Mucosa of rectum (tissue), 2 donors: ENCODE measurements at regions not wholly inside any gene's neighbourhood (a gene's known extent, or its start where the extent isn't known, plus 50 kb on each side); places are given as distances from the start of the nearest gene placed in this dataset.

Source experiments
- H3K27ac ChIP-seq, 2 donors: one replicate each; pipeline ENCODE4 v1.7.0; 2013; ENCODE audit warnings: inconsistent platforms in 2 of 2, low read depth in 2 of 2, low read length in 2 of 2
- H3K27me3 ChIP-seq, 2 donors: one replicate each; pipeline ENCODE4 v1.7.0; 2013; ENCODE audit warnings: low read length in 2 of 2; ENCODE audit not compliant: control insufficient read depth in 2 of 2, insufficient read depth in 2 of 2
- H3K36me3 ChIP-seq, 2 donors: one replicate each; pipeline ENCODE4 v1.7.0; 2013; ENCODE audit warnings: low read length in 2 of 2; ENCODE audit not compliant: control insufficient read depth in 2 of 2, insufficient read depth in 2 of 2
- H3K4me1 ChIP-seq, 2 donors: one replicate each; pipeline ENCODE4 v1.7.0; 2013; ENCODE audit warnings: low read length in 2 of 2, mild to moderate bottlenecking in 1 of 2; ENCODE audit not compliant: control insufficient read depth in 2 of 2, insufficient read depth in 2 of 2
- H3K4me3 ChIP-seq, 2 donors: one replicate each; pipeline ENCODE4 v1.7.0; 2013; ENCODE audit warnings: low read length in 2 of 2
- H3K9ac ChIP-seq, 2 donors: one replicate each; pipeline ENCODE4 v1.7.0; 2013; ENCODE audit warnings: low read length in 2 of 2, low read depth in 1 of 2, mild to moderate bottlenecking in 1 of 2
- H3K9me3 ChIP-seq, 2 donors: one replicate each; pipeline ENCODE4 v1.7.0; 2013; ENCODE audit warnings: low read length in 2 of 2; ENCODE audit not compliant: control insufficient read depth in 2 of 2
- donor health status: healthy.
- donor health status: Normal muscosa, but diverticular disease.

DNA sequence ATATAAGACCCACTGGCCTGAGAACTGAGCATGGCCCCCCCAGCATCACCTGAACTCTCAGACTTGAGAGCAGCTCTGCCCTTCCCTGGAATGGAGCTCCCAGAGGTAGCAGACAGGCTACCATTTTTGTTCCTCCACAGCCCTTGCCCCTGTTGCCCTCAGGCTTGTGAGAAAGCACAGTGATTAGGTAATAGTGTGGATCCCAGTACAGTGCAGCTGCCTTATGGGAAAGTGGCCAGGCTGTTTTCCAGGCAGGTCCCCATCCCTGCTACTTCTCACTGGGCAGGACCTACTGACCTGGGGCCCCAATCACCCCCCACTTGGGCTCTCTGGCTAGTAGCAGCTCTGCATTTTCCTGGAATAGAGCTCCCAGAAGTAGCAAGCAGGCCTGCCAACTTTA is 834.0 kb downstream of the DACH1 start:
- H3K9me3 ChIP-seq: no peaks in the 10 kb centered on the region
- H3K36me3 ChIP-seq: no peaks in the 10 kb centered on the region
- H3K9ac ChIP-seq: no peak overlapping the region
- no peak overlapping the region for H3K27ac ChIP-seq
- no peak overlapping the region for H3K4me3 ChIP-seq
- no peaks in the 10 kb centered on the region for H3K4me1 ChIP-seq
- no peaks in the 10 kb centered on the region for H3K27me3 ChIP-seq

DNA sequence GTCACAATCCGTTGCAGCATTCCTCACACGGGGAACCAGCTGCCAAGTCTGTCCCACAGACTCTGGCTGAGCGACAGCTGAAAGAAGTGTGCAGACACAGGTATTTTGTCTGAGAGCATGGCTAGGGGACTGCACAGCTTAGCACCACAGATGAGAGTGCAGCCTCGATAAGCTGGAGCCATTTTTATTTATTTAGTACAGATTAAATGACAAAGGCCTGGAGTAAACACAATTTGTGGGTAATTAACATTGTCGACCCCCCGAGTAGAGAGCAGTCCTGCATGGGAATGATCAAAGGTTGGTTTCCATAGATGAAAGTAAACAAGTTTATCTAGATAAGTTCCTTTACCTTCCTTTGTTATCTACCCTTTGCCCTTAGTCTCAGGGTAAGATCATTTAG is 836.2 kb downstream of the DACH1 start:
- H3K4me3 ChIP-seq: no peak overlapping the region
- H3K27ac ChIP-seq: no peak overlapping the region
- H3K27me3 ChIP-seq: no peaks in the 10 kb centered on the region
- H3K4me1 ChIP-seq: no peaks in the 10 kb centered on the region
- no peaks in the 10 kb centered on the region for H3K36me3 ChIP-seq
- H3K9me3 ChIP-seq: no peaks in the 10 kb centered on the region
- no peak overlapping the region for H3K9ac ChIP-seq

DNA sequence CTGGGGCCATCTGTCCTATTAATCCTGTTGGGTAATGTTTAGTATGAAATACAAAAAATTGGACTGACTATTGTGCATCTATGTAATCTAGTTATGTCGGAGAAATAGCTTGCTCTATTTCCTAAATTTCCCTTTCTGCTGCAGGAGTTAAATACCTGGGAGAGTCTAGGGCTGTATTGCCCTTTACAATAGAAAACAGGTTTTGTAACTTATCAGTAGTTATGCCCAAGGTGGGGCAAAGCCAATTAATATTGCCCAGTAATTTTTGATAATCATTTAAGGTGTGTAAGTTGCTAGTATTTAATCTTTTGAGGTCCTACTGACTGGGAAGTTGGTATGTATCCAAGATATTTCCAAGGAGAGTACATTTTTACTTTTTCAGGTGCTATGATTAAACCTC is 838.1 kb downstream of the DACH1 start:
- H3K4me1 ChIP-seq: no peaks in the 10 kb centered on the region
- H3K36me3 ChIP-seq: no peaks in the 10 kb centered on the region
- no peaks in the 10 kb centered on the region for H3K9me3 ChIP-seq
- no peak overlapping the region for H3K4me3 ChIP-seq
- no peak overlapping the region for H3K27ac ChIP-seq
- H3K9ac ChIP-seq: no peak overlapping the region
- H3K27me3 ChIP-seq: no peaks in the 10 kb centered on the region

DNA sequence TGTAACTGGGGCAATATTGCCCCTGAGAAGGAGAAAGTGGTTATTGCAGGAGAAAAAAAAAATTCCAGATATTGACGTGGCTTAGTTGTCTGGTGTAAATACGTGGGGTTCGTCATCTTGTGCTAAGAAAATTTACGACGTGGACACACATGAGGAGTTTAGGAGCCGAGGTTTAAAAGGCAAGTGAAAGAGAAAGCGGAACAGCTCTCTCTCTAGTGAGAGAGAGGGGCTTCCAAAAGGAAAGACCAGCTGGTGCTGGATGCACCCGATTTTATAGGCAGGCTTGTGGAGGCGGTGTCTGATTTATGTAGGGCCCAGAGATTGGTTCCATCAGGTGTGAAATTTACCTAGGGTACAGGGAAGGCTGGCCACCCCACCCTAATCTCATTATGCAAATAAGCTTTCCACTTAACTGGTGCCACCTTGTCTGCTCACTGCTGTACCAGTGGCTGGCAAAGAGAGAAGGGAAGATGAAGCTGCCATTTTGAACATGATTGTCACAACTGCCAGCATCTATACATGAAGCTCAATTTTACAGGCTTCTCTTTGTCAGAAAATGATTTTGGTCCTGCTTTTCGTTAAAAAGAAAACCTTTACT is 845.1 kb downstream of the DACH1 start:
- no peaks in the 10 kb centered on the region for H3K4me1 ChIP-seq
- no peaks in the 10 kb centered on the region for H3K27me3 ChIP-seq
- H3K27ac ChIP-seq: no peak overlapping the region
- H3K9ac ChIP-seq: no peak overlapping the region
- no peaks in the 10 kb centered on the region for H3K9me3 ChIP-seq
- H3K4me3 ChIP-seq: no peak overlapping the region
- no peaks in the 10 kb centered on the region for H3K36me3 ChIP-seq

- no peak overlapping the region for H3K27ac ChIP-seq
- no peak overlapping the region for H3K4me3 ChIP-seq
- H3K4me1 ChIP-seq: no peaks in the 10 kb centered on the region
These were observed 848.0 kb downstream of the DACH1 start for GRCh38 chr13:71018995-71019394.

DNA sequence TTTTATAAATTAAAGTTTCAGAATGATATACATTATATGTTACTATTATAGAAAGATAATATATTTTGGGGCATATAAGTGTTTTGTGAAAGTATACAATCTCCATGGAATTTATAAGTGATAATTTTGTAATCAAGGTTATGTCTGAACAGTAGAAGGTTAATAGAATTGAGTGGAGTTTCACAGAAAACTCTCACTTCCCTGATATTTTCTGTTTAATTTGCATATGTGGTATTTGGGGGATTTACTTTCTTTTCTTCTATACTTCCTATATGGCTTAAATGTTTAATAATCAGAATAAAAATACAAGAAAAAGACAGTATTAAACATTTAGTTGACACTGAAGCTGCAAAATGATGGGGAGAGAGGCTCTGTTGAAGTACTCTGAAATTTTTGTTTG is 848.5 kb downstream of the DACH1 start:
- no peaks in the 10 kb centered on the region for H3K27me3 ChIP-seq
- no peaks in the 10 kb centered on the region for H3K4me1 ChIP-seq
- H3K4me3 ChIP-seq: no peak overlapping the region
- no peak overlapping the region for H3K9ac ChIP-seq
- H3K36me3 ChIP-seq: no peaks in the 10 kb centered on the region
- H3K27ac ChIP-seq: no peak overlapping the region
- H3K9me3 ChIP-seq: no peaks in the 10 kb centered on the region

More at GRCh38 chr13:71018995-71019394, 848.0 kb downstream of the DACH1 start:
- Histone ChIP-seq H3K27me3 (no peaks in the 10 kb centered on the region), H3K9me3 (no peaks in the 10 kb centered on the region), H3K36me3 (no peaks in the 10 kb centered on the region), H3K9ac (no peak overlapping the region)

DNA sequence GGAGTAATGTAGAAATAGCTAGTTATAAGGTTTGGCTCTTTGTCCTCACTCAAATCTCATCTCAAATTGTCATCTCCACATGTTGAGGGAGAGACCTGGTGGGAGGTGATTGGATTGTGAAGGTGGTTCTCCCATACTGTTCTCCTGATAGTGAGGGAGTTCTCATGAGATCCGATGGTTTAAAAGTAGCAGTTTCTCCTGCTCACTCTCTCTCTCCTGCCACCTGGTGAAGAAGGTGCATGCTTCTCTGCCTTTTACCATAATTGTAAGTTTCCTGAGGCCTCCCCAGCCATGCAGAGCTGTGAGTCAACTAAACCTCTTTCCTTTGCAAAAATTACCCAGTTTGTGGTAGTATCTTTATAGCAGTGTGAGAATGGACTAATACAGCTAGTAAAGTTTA is 849.4 kb downstream of the DACH1 start:
- H3K27me3 ChIP-seq: no peaks in the 10 kb centered on the region
- H3K27ac ChIP-seq: no peak overlapping the region
- no peak overlapping the region for H3K4me3 ChIP-seq
- no peaks in the 10 kb centered on the region for H3K36me3 ChIP-seq
- H3K4me1 ChIP-seq: no peaks in the 10 kb centered on the region
- no peak overlapping the region for H3K9ac ChIP-seq
- no peaks in the 10 kb centered on the region for H3K9me3 ChIP-seq

- Histone ChIP-seq H3K9ac (no peak overlapping the region), H3K36me3 (no peaks in the 10 kb centered on the region), H3K9me3 (no peaks in the 10 kb centered on the region), H3K4me1 (no peaks in the 10 kb centered on the region), H3K27me3 (no peaks in the 10 kb centered on the region), H3K27ac (no peak overlapping the region), H3K4me3 (no peak overlapping the region)
These were observed 851.5 kb downstream of the DACH1 start for GRCh38 chr13:71015516-71015915.

- no peak overlapping the region for H3K9ac ChIP-seq
- no peaks in the 10 kb centered on the region for H3K27me3 ChIP-seq
- no peak overlapping the region for H3K4me3 ChIP-seq
- no peaks in the 10 kb centered on the region for H3K4me1 ChIP-seq
- H3K36me3 ChIP-seq: no peaks in the 10 kb centered on the region
- H3K9me3 ChIP-seq: no peaks in the 10 kb centered on the region
- H3K27ac ChIP-seq: no peak overlapping the region
These were observed 852.0 kb downstream of the DACH1 start for GRCh38 chr13:71015021-71015420.

GRCh38 chr13:71005919-71006318 is 861.1 kb downstream of the DACH1 start:
- Histone ChIP-seq H3K9ac (no peak overlapping the region), H3K4me1 (no peaks in the 10 kb centered on the region), H3K27ac (no peak overlapping the region), H3K9me3 (no peaks in the 10 kb centered on the region), H3K4me3 (no peak overlapping the region), H3K36me3 (no peaks in the 10 kb centered on the region), H3K27me3 (no peaks in the 10 kb centered on the region)

DNA sequence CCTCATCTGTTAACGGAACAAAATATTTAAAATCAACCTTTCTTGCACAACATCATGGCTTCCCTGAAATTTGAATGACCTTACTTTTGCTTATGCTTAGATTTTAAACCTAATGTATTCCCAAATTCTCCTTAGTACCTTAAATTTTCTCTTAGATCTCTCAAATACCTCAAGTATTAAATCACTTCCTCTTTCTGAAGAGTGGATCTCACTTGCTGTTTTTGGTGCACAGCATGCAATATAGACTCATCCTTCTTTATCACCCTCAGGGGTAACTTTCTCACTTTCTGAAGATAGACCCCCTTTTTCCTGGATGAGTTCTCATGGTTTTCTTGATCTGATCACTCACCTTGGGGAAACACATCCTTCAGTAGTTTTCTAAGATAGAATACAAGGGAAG is 871.7 kb downstream of the DACH1 start:
- Histone ChIP-seq H3K4me1 (no peaks in the 10 kb centered on the region), H3K27me3 (no peaks in the 10 kb centered on the region), H3K9ac (no peak overlapping the region), H3K4me3 (no peak overlapping the region), H3K27ac (no peak overlapping the region), H3K36me3 (no peaks in the 10 kb centered on the region), H3K9me3 (no peaks in the 10 kb centered on the region)
